Ishikawa (cell line): ENCODE measurements at regions not wholly inside any gene's neighbourhood (a gene's known extent, or its start where the extent isn't known, plus 50 kb on each side); places are given as distances from the start of the nearest gene placed in this dataset.

Source experiments
- CEBPB ChIP-seq: IDR thresholded peaks from 2 replicates; pipeline ENCODE4 v1.6.1; 2012
- CREB1 ChIP-seq: IDR thresholded peaks from 2 replicates; pipeline ENCODE4 v1.6.1; 2012; ENCODE audit warnings: low read depth
- EGR1 ChIP-seq: IDR thresholded peaks from 2 replicates; pipeline ENCODE4 v1.6.1; 2012
- EP300 ChIP-seq: IDR thresholded peaks from 2 replicates; pipeline ENCODE4 v1.6.1; 2012; ENCODE audit warnings: borderline replicate concordance
- FOXM1 ChIP-seq: IDR thresholded peaks from 2 replicates; pipeline ENCODE4 v1.6.1; 2012; ENCODE audit warnings: low read depth, borderline replicate concordance
- NFIC ChIP-seq: IDR thresholded peaks from 2 replicates; pipeline ENCODE4 v1.6.1; 2012
- RAD21 ChIP-seq: IDR thresholded peaks from 2 replicates; pipeline ENCODE4 v1.6.1; 2012; ENCODE audit warnings: low read depth
- TAF1 ChIP-seq: IDR thresholded peaks from 2 replicates; pipeline ENCODE4 v1.6.1; 2012; ENCODE audit warnings: low read depth, mild to moderate bottlenecking
- TCF12 ChIP-seq: IDR thresholded peaks from 2 replicates; pipeline ENCODE4 v1.6.1; 2012; ENCODE audit warnings: low read depth
- TEAD4 ChIP-seq: IDR thresholded peaks from 2 replicates; pipeline ENCODE4 v1.6.1; 2012
- YY1 ChIP-seq: IDR thresholded peaks from 2 replicates; pipeline ENCODE4 v1.6.1; 2012; ENCODE audit warnings: low read depth
- ZBTB7A ChIP-seq: IDR thresholded peaks from 2 replicates; pipeline ENCODE4 v1.6.1; 2012; ENCODE audit warnings: low read depth
- TF ChIP-seq, protein P1 (sequence below): IDR thresholded peaks from 2 replicates; pipeline ENCODE4 v1.6.1; 2012
- TF ChIP-seq, protein P2 (sequence below): IDR thresholded peaks from 2 replicates; pipeline ENCODE4 v1.6.1; 2012
- TF ChIP-seq, protein P3 (sequence below): IDR thresholded peaks from 2 replicates; pipeline ENCODE4 v1.6.1; 2012; ENCODE audit warnings: low read depth, mild to moderate bottlenecking

DNA sequence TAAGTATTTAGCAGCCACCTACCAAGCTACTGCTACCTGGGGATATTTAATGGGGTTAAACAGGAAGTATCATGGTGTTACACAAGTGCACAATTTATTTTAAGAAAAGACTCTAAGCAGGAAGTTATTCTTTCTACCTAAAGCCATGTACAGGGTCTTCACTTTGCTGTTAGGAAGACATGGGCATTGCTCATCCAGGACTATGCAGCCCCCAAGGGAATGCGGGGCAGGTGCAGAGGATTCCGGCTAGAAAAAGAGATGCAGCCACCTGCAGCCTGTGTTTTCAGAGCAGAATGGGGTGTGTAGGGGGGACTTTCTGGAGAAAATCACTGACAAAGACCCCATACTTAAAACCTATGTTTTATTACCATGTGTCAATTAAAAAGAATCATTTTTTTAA, 399.1 kb upstream of the NOX3 start:
- TF ChIP-seq, protein P1, sequence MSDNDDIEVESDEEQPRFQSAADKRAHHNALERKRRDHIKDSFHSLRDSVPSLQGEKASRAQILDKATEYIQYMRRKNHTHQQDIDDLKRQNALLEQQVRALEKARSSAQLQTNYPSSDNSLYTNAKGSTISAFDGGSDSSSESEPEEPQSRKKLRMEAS, result no peak
- no peak for TF ChIP-seq YY1
- no peak for TF ChIP-seq FOXM1
- TF ChIP-seq, protein P2, sequence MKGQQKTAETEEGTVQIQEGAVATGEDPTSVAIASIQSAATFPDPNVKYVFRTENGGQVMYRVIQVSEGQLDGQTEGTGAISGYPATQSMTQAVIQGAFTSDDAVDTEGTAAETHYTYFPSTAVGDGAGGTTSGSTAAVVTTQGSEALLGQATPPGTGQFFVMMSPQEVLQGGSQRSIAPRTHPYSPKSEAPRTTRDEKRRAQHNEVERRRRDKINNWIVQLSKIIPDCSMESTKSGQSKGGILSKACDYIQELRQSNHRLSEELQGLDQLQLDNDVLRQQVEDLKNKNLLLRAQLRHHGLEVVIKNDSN, result no peak
- TF ChIP-seq TEAD4, result no peak
- TF ChIP-seq NFIC, result no peak
- TF ChIP-seq CREB1, result no peak
- no peak for TF ChIP-seq ZBTB7A
- TF ChIP-seq, protein P3, sequence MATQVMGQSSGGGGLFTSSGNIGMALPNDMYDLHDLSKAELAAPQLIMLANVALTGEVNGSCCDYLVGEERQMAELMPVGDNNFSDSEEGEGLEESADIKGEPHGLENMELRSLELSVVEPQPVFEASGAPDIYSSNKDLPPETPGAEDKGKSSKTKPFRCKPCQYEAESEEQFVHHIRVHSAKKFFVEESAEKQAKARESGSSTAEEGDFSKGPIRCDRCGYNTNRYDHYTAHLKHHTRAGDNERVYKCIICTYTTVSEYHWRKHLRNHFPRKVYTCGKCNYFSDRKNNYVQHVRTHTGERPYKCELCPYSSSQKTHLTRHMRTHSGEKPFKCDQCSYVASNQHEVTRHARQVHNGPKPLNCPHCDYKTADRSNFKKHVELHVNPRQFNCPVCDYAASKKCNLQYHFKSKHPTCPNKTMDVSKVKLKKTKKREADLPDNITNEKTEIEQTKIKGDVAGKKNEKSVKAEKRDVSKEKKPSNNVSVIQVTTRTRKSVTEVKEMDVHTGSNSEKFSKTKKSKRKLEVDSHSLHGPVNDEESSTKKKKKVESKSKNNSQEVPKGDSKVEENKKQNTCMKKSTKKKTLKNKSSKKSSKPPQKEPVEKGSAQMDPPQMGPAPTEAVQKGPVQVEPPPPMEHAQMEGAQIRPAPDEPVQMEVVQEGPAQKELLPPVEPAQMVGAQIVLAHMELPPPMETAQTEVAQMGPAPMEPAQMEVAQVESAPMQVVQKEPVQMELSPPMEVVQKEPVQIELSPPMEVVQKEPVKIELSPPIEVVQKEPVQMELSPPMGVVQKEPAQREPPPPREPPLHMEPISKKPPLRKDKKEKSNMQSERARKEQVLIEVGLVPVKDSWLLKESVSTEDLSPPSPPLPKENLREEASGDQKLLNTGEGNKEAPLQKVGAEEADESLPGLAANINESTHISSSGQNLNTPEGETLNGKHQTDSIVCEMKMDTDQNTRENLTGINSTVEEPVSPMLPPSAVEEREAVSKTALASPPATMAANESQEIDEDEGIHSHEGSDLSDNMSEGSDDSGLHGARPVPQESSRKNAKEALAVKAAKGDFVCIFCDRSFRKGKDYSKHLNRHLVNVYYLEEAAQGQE, result no peak
- TF ChIP-seq CEBPB, result no peak
- TF ChIP-seq EGR1, result no peak
- TF ChIP-seq TCF12, result no peak
- no peak for TF ChIP-seq TAF1
- TF ChIP-seq RAD21, result no peak
- TF ChIP-seq EP300, result no peak

- TF ChIP-seq RAD21 (no peak), EP300 (no peak), CREB1 (no peak)
- TF ChIP-seq, protein P2, result no peak
These were observed 397.4 kb upstream of the NOX3 start for GRCh38 chr6:155853011-155853410.

DNA sequence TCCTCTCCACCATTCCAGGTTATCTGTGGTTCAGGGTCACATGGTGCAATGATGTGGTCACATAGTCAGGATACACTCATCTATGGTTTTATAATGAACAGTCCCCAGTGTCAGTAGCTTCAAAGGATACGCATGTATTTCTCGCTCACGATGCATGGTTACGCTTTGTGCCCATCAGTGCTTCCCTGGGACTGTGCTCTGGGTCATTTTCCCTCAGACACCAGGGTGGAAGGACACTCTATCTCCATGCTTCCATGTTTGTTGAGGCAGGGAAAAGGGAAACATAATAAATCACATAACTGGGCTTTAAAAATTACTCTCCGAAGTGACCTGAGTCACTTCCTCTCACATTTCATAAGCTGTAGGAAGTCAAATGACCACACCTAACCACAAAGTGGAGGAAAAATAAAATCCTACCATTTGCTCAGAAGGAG, 394.8 kb upstream of the NOX3 start:
- TF ChIP-seq TCF12 (no peak), ZBTB7A (no peak), TAF1 (no peak), TEAD4 (no peak), RAD21 (no peak), CEBPB (no peak), CREB1 (no peak), FOXM1 (no peak), EP300 (no peak), EGR1 (no peak), NFIC (no peak), YY1 (no peak)
- TF ChIP-seq, protein P2, result no peak
- TF ChIP-seq, protein P3, result no peak
- TF ChIP-seq, protein P1, result no peak

DNA sequence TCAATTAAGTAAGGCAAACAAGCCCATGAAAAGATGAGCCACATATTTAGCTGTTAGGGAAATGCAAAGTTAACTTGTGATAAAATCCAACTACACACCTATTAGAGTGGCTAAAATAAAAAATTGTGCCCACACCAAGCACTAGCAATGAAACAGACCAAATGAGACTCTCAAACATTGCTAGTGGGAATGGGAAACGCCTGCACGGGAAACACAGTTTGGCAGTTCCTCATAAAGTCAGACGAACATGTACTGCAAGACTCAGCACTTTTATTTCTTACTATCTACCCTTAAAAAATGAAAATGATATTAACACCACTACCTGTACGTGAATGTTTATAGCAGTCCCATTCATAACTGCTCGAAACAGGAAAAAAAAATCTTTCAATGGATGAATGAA, 392.1 kb upstream of the NOX3 start:
- no peak for TF ChIP-seq YY1
- TF ChIP-seq EP300, result no peak
- TF ChIP-seq, protein P3, result no peak
- TF ChIP-seq RAD21, result no peak
- TF ChIP-seq ZBTB7A, result no peak
- TF ChIP-seq, protein P2, result no peak
- TF ChIP-seq, protein P1, result no peak
- TF ChIP-seq TEAD4, result no peak
- TF ChIP-seq TCF12, result no peak
- no peak for TF ChIP-seq CREB1
- no peak for TF ChIP-seq NFIC
- no peak for TF ChIP-seq CEBPB
- no peak for TF ChIP-seq TAF1
- TF ChIP-seq EGR1, result no peak
- no peak for TF ChIP-seq FOXM1
